ENCODE measurements at regions not wholly inside any gene's neighbourhood (a gene's known extent, or its start where the extent isn't known, plus 50 kb on each side); places are given as distances from the start of the nearest gene placed in this dataset.
"Not testable (repeated sequence)": the region's sequence is repeated elsewhere in the genome, so short reads cannot be mapped to it uniquely, and the experiment has no call there.

- no peak overlapping the region for H3K4me3 ChIP-seq (ENCODE audit: low read depth, low read length)
- DNase-seq (ENCODE audit: low read depth) = no peak
- in situ Hi-C loops (cut with HindIII; ENCODE audit: low sequenced_read_pairs) = no loop called here
- TF ChIP-seq CTCF (IDR thresholded peaks at IDR 0.05; ENCODE audit: low read depth, low read length, missing control alignments) = no peak
Observed at GRCh38 chr5:164137095-164137494, 631.7 kb downstream of the MAT2B start.

- in situ Hi-C loops (cut with HindIII; ENCODE audit: low sequenced_read_pairs) = no loop called here
- no peak for DNase-seq (ENCODE audit: low read depth)
- H3K4me3 ChIP-seq (ENCODE audit: low read depth, low read length) = no peak overlapping the region
- TF ChIP-seq CTCF (IDR thresholded peaks at IDR 0.05; ENCODE audit: low read depth, low read length, missing control alignments) = no peak
Observed at GRCh38 chr5:164139423-164139822, 634.0 kb downstream of the MAT2B start.

- in situ Hi-C loops (cut with HindIII; ENCODE audit: low sequenced_read_pairs) = no loop called here
- no peak overlapping the region for H3K4me3 ChIP-seq (ENCODE audit: low read depth, low read length)
- no peak for DNase-seq (ENCODE audit: low read depth)
- no peak for TF ChIP-seq CTCF (IDR thresholded peaks at IDR 0.05; ENCODE audit: low read depth, low read length, missing control alignments)
Observed at GRCh38 chr5:164145458-164145857, 640.0 kb downstream of the MAT2B start.

- no peak for DNase-seq (ENCODE audit: low read depth)
- H3K4me3 ChIP-seq (ENCODE audit: low read depth, low read length) = no peak overlapping the region
- in situ Hi-C loops (cut with HindIII; ENCODE audit: low sequenced_read_pairs) = no loop called here
- TF ChIP-seq CTCF (IDR thresholded peaks at IDR 0.05; ENCODE audit: low read depth, low read length, missing control alignments) = no peak
Observed at GRCh38 chr5:164146223-164146622, 640.8 kb downstream of the MAT2B start.

- in situ Hi-C loops (cut with HindIII; ENCODE audit: low sequenced_read_pairs) = no loop called here
- no peak for TF ChIP-seq CTCF (IDR thresholded peaks at IDR 0.05; ENCODE audit: low read depth, low read length, missing control alignments)
- no peak overlapping the region for H3K4me3 ChIP-seq (ENCODE audit: low read depth, low read length)
- DNase-seq (ENCODE audit: low read depth) = no peak
Observed at GRCh38 chr5:164148292-164148691, 642.9 kb downstream of the MAT2B start.

GRCh38 chr5:164152539-164152938 lies 647.1 kb downstream of the MAT2B start:
- DNase-seq (ENCODE audit: low read depth); H3K4me3 ChIP-seq (ENCODE audit: low read depth, low read length); in situ Hi-C loops (cut with HindIII; ENCODE audit: low sequenced_read_pairs): not testable (repeated sequence)

- in situ Hi-C loops (cut with HindIII; ENCODE audit: low sequenced_read_pairs) = no loop called here
- no peak for DNase-seq (ENCODE audit: low read depth)
- TF ChIP-seq CTCF (IDR thresholded peaks at IDR 0.05; ENCODE audit: low read depth, low read length, missing control alignments) = no peak
Observed at GRCh38 chr5:164153469-164154172, 648.2 kb downstream of the MAT2B start.

More at GRCh38 chr5:164153469-164154172, 648.2 kb downstream of the MAT2B start:
- H3K4me3 ChIP-seq (ENCODE audit: low read depth, low read length) = no peak overlapping the region

Data from astrocyte of the cerebellum (primary cell).